SK-N-SH (cell line): ENCODE measurements at regions not wholly inside any gene's neighbourhood (a gene's known extent, or its start where the extent isn't known, plus 50 kb on each side); places are given as distances from the start of the nearest gene placed in this dataset.

ENCODE experiments used
- CHD2 ChIP-seq: fragments of 150-350 bp; IDR thresholded peaks from 2 replicates; pipeline ENCODE4 v1.6.1; 2018; ENCODE audit warnings: low read length; ENCODE audit not compliant: partially characterized antibody
- CTCF ChIP-seq: fragments of 200-600 bp; sonication (generic); IDR thresholded peaks from 2 replicates; pipeline ENCODE4 v1.6.1; 2017; ENCODE audit warnings: antibody characterized with exemption, mild to moderate bottlenecking, moderate library complexity
- MEF2A ChIP-seq: IDR thresholded peaks from 2 replicates; pipeline ENCODE4 v1.4.0; 2012; ENCODE audit warnings: low read depth, borderline replicate concordance
- REST ChIP-seq: IDR thresholded peaks from 2 replicates; pipeline ENCODE4 v1.6.1; 2012; ENCODE audit warnings: mild to moderate bottlenecking, low read depth, low read length, moderate library complexity
- RFX5 ChIP-seq: IDR thresholded peaks from 2 replicates; pipeline ENCODE4 v1.6.1; 2012; ENCODE audit warnings: mild to moderate bottlenecking, improper control_type of control experiment, low read length
- TAF1 ChIP-seq: IDR thresholded peaks from 2 replicates; pipeline ENCODE4 v1.6.1; 2012; ENCODE audit warnings: low read depth, mild to moderate bottlenecking, low read length, moderate library complexity, borderline replicate concordance
- ZBTB33 ChIP-seq: IDR thresholded peaks from 2 replicates; pipeline ENCODE4 v1.4.0; 2012; ENCODE audit warnings: low read depth, borderline replicate concordance

- TF ChIP-seq RFX5 (no peak), REST (no peak), MEF2A (no peak), ZBTB33 (no peak), CTCF (no peak), TAF1 (no peak), CHD2 (no peak)
Measured at GRCh38 chr5:60371065-60371464, 328.9 kb downstream of the DEPDC1B start.
